GM19452 (cell line): ENCODE measurements at regions not wholly inside any gene's neighbourhood (a gene's known extent, or its start where the extent isn't known, plus 50 kb on each side); places are given as distances from the start of the nearest gene placed in this dataset.
A peak's percentile ranks its signal among the peaks of the same experiment; 100 is the strongest.
"Not testable (repeated sequence)": the region's sequence is repeated elsewhere in the genome, so short reads cannot be mapped to it uniquely, and the experiment has no call there.

Experiments
- ATAC-seq: cut with Tn5 transposase; IDR thresholded peaks from one replicate; pipeline ENCODE4 v1.9.1; 2021; ENCODE audit not compliant: unreplicated experiment

DNA sequence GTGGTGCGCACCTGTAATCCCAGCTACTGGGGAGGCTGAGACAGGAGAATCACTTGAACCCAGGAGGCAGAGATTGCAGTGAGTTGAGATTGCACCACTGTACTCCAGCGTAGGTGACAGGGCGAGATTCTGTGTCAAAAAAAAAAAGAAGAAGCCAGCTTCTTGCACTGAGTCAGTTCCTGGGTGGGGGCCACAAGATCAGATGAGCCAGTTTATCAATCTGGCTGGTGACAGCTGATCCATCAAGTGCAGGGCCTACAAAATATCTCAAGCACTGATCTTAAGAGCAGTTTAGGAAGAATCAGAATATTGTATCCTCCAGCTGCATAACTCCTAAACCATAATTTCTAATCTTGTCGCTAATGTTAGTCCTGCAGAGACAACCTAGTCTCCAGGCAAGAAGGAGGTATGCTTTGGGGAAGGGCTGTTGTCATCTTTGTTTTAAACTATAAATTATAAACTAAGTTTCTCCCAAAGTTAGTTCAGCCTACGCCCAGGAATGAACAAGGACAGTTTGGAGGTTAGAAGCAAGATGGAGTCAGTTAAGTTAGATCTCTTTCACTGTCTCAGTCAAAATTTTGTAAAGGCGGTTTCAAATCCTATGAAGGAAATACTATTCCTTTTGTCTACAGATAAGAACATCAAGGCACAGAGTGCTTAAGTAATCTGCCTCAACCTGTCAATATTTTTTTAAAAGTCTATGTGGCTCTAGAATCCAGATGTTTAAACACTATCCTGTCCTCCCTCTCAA lies 139.0 kb upstream of the NUDT4 start:
- ATAC-seq, result not testable (repeated sequence)

GRCh38 chr12:93239789-93240188 lies 137.9 kb upstream of the NUDT4 start:
- not testable (repeated sequence) for ATAC-seq

- ATAC-seq, result no peak
Observed at GRCh38 chr12:93242154-93242972, 135.4 kb upstream of the NUDT4 start.

DNA sequence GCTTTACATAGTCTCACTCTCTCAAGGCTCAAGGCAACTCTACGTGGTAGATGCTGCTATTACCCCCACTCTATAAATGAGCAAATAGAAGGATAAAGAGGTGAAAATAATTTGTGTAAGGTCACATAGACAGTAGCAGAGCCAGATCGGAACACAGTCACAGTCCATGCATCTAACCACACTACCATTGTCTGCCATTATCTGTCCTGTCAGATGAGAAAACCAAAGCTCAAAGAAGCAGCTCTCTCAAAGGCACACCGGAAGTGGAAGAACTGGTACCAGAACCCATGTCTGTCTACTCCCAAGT lies 134.4 kb upstream of the NUDT4 start:
- no peak for ATAC-seq

DNA sequence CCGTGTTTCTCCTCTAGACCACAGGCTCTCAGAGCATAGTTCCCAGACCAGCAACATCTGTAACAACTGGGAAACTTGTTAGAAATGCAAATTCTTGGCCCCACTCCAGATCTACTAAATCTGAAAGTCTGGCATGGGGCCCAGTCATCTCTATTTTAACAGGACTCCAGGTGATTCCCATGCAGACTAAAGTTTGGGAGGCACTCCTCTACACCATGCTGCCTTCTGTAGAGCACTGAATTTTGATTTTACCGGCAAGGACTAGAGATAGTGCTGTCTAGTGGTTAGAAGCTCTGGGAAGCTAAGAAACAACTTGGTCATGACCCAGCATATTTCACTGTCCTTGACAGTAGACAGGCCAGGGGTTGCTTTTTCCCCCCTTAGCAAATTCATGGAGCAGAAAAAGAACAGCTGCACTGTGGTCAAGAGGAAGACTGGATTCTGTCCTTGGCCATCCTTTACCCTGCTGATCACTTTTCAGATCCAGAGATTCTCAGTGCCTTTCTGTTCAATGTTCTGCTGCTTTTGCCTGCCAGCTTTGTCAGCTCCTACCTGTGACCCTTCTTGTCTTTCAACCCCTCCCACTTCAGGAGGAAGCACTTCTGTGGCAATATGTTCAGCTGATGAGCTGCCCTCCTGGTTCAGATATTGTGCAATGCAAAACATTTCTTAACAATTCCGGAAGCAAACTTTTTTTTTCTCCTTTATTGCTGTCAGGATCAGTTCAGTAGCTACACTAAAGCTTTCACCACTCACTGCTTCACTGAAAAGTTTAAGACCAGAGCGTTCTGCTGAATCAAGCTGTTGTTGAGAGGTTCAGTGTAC lies 133.8 kb upstream of the NUDT4 start:
- peak; percentile 37 for ATAC-seq

DNA sequence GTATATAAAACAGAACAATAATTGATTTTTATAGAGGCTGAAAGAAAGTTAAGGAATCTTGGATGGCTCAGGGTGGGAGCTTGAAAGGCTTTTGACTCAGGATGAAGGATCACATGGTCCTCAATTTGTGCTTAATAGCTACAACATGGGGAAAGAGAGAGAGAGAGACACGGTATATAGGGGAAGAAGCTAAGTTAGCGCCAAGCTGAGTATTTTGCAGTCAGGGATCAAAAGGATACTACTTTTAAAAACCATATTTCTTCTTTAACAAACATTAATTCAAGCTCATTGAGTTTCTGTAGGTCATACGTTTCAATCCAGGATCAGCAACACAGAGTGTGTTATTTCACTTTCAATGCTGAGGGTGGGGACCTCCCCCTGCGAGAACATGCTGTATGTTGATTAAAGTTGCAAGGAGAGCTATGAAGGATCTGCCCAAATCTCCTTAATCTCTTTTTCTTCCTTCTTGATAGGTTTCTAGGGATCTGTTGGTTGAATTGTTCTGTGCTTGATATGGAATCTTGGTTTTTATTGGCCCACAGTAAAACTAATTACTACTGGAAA lies 133.1 kb upstream of the NUDT4 start:
- ATAC-seq, result no peak

DNA sequence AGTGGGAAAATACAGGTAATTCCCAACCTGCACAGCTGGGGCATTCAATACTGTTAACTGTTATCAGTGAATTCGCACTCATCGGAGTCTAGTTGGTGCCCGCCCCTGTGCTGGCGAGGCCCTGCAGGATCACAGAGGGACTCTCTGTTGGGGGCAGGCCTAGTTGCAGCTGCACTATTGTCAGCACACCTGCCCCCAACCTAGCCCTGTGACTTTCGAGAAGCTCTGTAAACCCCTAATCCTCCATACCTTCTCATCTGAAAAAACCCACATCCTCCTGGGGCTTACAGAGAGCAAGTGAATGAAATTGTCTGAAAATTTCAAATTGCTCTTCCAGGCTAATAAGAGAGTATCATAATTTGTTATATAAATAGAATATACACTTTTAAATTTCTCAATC lies 132.2 kb upstream of the NUDT4 start:
- peak; percentile 63 for ATAC-seq

- ATAC-seq, result no peak
Observed at GRCh38 chr12:93247313-93247991, 130.3 kb upstream of the NUDT4 start.

- no peak for ATAC-seq
Observed at GRCh38 chr12:93252221-93252620, 125.5 kb upstream of the NUDT4 start.

DNA sequence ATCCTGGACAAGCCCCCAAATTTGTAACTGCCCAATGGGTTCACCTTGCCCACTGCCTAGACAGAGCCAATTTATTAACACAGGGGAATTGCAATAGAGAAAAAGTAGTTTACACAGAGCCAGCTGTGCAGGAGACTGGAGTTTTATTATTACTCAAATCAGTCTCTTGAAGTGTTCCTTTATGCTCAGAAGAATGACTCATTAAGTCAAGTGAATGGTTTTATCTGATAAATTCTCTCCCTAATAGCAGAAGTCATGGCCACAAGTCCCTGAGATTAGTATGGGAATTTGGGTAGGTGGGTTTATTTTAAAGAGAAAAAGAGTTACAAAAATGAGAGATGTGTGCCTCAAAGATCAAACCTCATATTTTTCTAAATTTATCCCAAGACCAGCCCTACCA lies 122.8 kb upstream of the NUDT4 start:
- ATAC-seq, result no peak

- no peak for ATAC-seq
Observed at GRCh38 chr12:93256256-93256969, 121.3 kb upstream of the NUDT4 start.

DNA sequence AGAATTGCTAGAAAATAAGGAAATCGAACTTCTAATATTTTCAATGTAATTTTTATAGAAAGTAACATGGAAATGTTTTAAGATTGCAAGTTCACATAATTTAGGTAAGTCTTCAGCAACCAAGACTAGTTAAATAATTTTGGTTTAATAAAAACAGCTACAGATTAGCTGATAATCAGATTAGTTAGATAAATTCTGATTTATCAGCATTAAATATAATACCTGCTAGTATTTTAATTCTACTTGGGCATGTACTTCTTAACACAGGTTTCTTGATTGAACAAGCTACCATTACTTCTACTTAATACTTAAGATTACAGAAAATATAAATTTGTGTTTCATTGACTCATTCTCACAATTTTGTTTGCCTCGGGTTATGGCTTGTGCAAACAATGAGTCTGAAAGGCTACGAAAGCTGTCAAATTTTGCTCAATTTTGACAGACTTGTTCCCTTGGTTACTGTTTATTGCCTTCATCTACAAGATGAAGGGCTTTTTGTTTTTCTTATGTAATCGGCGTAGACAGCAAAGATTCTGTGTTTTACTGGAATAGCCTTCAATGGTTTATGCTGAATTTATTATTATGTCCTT lies 116.1 kb upstream of the NUDT4 start:
- no peak for ATAC-seq

GRCh38 chr12:93272997-93273396 lies 104.7 kb upstream of the NUDT4 start:
- ATAC-seq, result no peak

DNA sequence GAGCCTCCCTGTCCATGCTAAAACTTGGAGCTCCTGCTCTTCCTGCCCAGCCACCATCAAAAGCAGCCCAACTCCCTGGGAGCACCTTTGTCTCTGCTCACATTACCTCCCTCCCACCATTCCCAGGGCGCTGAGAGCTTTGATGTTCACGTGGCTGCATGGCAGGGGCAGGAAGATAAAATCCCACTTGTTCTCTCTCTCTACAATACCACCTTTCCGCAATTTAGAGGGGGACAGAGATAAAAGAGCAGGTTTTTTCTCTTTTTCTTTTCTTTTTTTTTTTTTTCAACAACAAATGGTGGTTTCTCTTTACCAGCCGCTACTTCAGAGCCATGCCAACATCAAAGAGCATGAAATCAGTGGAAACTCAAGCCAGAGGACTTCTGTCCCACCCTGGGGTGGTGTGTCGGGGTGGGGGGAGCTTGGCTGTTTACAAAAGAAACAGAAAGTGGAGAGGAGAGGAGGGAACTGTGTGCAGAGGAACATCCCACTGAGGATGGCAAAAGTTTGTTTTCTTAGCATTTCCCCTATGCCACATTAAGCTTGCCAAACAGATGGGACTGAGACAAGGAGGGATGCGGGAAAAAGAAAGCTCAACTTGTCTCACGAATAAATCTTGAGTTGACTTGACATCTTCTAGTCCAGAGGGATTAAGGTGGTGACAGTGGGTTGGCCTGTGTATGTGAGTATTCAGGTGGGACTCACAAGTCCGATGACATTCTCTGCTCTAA lies 103.7 kb upstream of the NUDT4 start:
- ATAC-seq, result no peak

GRCh38 chr12:93274937-93275336 lies 102.8 kb upstream of the NUDT4 start:
- no peak for ATAC-seq

DNA sequence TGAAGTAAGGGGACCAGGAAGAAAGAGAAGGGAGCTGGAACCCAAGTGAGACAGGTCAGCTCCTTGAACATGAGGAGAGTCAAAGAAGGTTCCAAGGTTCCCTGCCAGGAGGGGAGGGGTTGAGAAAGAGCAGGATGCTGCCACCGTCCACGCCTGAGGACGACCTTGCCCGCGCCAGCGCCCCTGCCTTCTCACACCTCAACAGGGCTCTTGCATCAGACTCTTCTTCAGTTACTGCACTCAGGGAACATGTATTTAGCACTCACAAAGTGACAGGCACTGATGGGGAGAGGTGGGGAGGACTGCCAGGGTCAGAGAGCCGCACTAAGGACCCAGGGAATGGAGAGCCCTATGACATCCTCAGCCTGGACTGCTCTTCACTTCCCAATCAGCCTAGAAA lies 102.1 kb upstream of the NUDT4 start:
- ATAC-seq, result no peak

- ATAC-seq, result no peak
Observed at GRCh38 chr12:93279565-93280412, 97.9 kb upstream of the NUDT4 start.

DNA sequence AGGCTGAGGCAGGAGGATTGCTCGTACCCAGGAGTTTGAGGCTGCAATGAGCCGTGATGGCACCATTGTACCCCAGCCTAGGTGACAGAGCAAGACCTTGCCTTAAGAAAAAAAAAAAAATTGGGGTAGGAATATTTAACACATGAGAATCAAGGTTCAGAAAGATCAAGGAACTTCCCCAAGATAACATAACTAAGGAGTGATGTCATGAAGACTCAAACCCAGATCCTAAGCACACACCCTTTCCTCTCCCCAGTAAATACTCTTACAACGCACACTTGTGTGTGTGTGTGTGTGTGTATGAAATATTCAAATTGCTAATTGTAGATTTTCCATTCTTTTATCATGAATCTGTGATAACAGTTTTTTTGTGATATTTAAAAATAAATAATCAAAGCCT lies 90.6 kb upstream of the NUDT4 start:
- ATAC-seq, result no peak
